ENCODE measurements at regions not wholly inside any gene's neighbourhood (a gene's known extent, or its start where the extent isn't known, plus 50 kb on each side); places are given as distances from the start of the nearest gene placed in this dataset.
"Not testable (repeated sequence)": the region's sequence is repeated elsewhere in the genome, so short reads cannot be mapped to it uniquely, and the experiment has no call there.

DNA sequence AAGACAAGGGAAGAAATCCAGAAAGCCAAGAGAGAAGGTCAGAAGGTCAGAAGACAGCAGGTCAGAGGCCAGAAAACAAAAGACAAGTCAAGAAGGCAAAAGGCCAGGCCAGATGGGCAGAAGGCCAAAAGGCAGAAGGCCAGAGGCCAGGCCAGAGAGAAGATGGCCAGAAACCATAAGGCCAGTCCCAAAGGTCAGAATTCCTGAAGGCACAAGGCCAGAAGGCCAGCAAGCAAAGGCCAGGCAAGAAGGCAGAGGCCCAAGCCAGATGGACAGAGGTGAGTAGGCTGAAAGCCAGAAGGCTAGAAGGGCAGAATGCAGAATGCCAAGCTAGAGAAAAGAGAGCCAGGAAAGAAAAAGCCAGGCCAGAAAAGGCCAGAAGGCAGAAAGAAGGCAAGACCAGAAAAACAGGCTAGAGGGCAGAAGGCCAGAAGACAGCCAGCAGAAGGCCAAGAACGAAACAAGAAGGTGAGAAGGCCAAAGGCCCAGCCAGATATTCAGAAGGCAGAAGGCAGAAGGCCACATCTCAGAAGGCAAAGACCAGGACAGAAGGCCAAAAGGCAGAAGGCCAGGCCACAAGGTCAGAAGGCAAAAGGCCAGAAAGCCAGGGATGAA is 186.3 kb downstream of the TUBA3C start:
- no peak for DNase-seq (ENCODE audit: low spot score in 2 of 2)
- FAIRE-seq = no peak

DNA sequence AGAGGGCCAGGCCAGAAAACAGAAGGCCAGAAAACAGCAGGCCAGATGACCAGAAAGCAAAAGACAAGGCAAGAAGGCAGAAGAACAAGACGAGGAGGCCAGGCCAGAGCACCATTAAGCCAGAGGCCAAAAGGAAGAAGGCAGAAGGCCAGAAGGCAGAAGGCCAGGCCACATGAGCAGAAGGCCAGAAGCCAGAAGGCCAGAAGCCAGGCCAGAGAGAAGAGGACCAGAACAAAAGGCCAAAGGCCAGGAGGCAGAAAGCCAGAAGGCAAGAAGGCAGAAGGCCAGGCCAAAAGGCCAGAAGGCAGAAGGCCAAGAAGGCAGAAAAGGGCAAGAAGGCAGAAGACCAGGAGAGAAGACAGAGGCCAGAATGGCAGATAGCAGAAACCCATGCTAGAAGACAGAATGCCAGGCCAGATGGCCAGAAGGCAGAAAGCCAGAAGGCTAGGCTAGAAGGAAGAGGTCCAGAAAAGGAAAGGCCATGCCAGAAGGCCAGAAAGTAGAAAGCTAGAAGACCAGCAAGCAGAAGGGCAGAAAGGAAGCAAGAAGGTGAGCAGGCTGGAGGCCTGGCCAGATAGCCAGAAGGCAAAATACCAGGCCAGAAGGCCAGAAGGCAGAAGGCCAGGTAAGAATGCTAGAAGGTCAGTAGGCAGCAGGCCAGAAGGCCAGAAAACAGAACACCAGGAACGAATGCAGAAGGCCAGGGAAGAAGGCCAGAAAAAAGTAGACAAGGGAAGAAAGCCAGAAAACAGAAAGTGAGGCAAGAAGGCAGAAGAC is 187.6 kb downstream of the TUBA3C start:
- DNase-seq (ENCODE audit: low spot score in 2 of 2) (no peak), FAIRE-seq (no peak)

- FAIRE-seq = no peak
- no peak for DNase-seq (ENCODE audit: low spot score in 2 of 2)
These were observed 188.8 kb downstream of the TUBA3C start for GRCh38 chr13:18992791-18993190.

- no peak for FAIRE-seq
- DNase-seq (ENCODE audit: low spot score in 2 of 2) = no peak
These were observed 190.6 kb downstream of the TUBA3C start for GRCh38 chr13:18991060-18991459.

- no peak for FAIRE-seq
- no peak for DNase-seq (ENCODE audit: low spot score in 2 of 2)
These were observed 203.2 kb downstream of the TUBA3C start for GRCh38 chr13:18978447-18978846.

- FAIRE-seq (no peak), DNase-seq (ENCODE audit: low spot score in 2 of 2) (no peak)
These were observed 203.8 kb downstream of the TUBA3C start for GRCh38 chr13:18977857-18978256.

- FAIRE-seq (no peak), DNase-seq (ENCODE audit: low spot score in 2 of 2) (no peak)
These were observed 209.9 kb downstream of the TUBA3C start for GRCh38 chr13:18971576-18972219.

DNA sequence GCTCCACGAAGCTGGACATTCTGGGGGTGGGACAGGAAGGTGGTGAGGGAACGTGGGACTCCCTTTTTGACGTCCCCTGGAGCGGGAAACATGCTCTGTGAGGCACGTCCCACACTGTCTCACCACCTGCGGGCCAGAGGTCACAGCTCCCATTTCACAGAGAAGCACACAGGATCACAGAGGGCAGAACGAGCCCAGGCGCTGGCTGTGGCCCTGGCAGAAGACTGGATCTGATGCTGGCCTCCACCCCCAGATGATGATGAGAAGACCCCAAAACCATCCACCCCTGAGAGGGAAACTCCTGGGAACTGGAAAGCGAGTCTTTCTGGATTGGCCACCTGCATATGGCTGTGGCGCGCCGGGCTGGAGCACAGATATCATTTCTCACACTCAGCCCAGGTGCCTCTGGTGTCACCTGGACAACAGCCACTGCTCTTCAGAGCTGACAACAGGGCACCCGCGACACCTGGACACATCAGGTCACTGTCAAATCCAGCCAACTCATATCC is 216.2 kb downstream of the TUBA3C start:
- no peak for FAIRE-seq
- DNase-seq (ENCODE audit: low spot score in 2 of 2) = no peak

DNA sequence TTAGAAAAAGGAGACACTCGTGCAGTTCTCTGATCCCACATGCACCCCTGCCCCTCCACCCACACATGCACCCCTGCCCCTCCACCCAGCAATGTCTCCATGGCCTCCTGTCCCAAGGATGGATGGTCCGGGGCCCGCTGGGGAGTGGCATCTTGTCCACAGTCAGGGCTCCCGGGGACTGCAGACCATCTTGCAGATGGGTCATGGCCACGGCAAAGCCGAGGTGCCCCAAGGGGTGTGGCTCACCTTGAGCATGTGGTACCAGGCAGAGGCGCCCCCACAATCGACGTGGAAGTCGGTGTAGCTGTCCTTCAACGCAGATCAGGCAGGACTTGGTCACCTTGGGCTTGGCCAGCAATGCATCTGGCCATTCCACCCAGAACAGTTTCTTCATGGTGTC is 216.7 kb downstream of the TUBA3C start:
- DNase-seq (ENCODE audit: low spot score in 2 of 2) (no peak), FAIRE-seq (no peak)

DNA sequence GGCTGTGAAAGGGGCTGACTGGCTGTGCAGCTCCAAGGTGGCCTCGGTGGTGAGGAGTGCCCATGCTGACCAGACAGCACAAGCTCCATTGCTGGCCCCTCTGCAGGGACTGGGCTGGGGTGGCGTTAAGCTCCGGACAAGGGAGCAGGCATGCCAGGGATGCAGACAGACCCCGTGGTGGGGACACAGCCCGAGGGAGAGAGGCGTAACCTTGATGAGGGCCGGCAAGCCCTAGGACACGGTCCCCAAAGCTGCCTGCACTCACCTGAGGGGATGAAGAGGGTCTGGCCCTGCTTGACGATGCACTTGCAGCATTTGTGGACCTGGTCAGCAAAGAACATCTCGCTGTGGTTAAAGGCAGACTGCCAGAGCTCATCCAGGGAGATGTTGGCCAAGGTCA is 217.9 kb downstream of the TUBA3C start:
- DNase-seq (ENCODE audit: low spot score in 2 of 2); FAIRE-seq: not testable (repeated sequence)

GRCh38 chr13:18962168-18962734 is 219.4 kb downstream of the TUBA3C start:
- FAIRE-seq = no peak

GRCh38 chr13:18961383-18962117 is 220.1 kb downstream of the TUBA3C start:
- DNase-seq (ENCODE audit: low spot score in 2 of 2) = no peak
- no peak for FAIRE-seq

More at GRCh38 chr13:18962168-18962734, 219.4 kb downstream of the TUBA3C start:
- no peak for DNase-seq (ENCODE audit: low spot score in 2 of 2)

- FAIRE-seq = no peak
- no peak for DNase-seq (ENCODE audit: low spot score in 2 of 2)
These were observed 220.9 kb downstream of the TUBA3C start for GRCh38 chr13:18960637-18961227.

DNA sequence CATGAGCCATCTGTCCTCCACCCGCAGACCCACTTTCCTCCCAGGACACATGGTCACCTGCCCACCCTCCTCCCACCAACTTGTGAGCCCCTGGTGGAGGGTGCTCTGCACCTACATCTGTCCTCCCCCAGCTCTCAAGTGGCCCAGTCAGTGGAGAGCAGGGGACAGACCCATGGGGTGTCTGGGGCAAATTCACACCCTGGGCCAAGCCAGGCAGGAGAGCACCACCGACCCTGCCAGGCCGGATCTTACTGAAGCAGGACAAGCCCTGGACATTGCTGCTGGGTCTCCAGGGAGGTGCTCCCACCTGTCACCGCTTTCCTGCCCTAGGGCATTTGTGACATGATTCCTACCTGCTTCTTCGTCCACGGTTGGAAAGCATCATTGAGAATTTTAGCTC is 221.6 kb downstream of the TUBA3C start:
- no peak for DNase-seq (ENCODE audit: low spot score in 2 of 2)
- no peak for FAIRE-seq

- no peak for FAIRE-seq
- DNase-seq (ENCODE audit: low spot score in 2 of 2) = no peak
These were observed 222.4 kb downstream of the TUBA3C start for GRCh38 chr13:18959229-18959628.

GRCh38 chr13:18956473-18957078 is 225.0 kb downstream of the TUBA3C start:
- DNase-seq (ENCODE audit: low spot score in 2 of 2) (no peak), FAIRE-seq (no peak)

GRCh38 chr13:18954254-18954653 is 227.4 kb downstream of the TUBA3C start:
- FAIRE-seq (no peak), DNase-seq (ENCODE audit: low spot score in 2 of 2) (no peak)

- FAIRE-seq = no peak
- no peak for DNase-seq (ENCODE audit: low spot score in 2 of 2)
These were observed 228.3 kb downstream of the TUBA3C start for GRCh38 chr13:18953139-18953930.

Measured in frontal cortex (tissue), 3 donors.